Heart left ventricle (tissue), 16 donors: ENCODE measurements at regions not wholly inside any gene's neighbourhood (a gene's known extent, or its start where the extent isn't known, plus 50 kb on each side); places are given as distances from the start of the nearest gene placed in this dataset.

Source experiments
- ATAC-seq, 4 donors: fragments of 200-7000 bp; cut with Tn5 transposase; one replicate each; pipeline ENCODE4 v1.9.1; 2020 to 2022; ENCODE audit warnings: moderate library complexity in 4 of 4, mild to moderate bottlenecking in 3 of 4, moderate number of reproducible peaks in 1 of 4
- DNase-seq, 5 donors: peaks; one replicate each; pipeline ENCODE4 v3.0.0-alpha.2; 2020
- H3K27ac ChIP-seq, 12 donors: fragments of 200-600 bp; sonication (generic) in 4 of 12; one replicate each; pipeline versions ENCODE4 v1.5.0 to v1.8.0; 2016 to 2022; ENCODE audit warnings: mild to moderate bottlenecking in 2 of 12
- H3K27me3 ChIP-seq, 9 donors: fragments of 200-600 bp; sonication (generic) in 2 of 9; one replicate each; pipeline versions ENCODE4 v1.5.1 to v1.8.0; 2016 to 2022; ENCODE audit warnings: mild to moderate bottlenecking in 3 of 9
- H3K36me3 ChIP-seq, 9 donors: fragments of 200-600 bp; sonication (generic) in 2 of 9; one replicate each; pipeline versions ENCODE4 v1.5.0 to v1.8.0; 2018 to 2022; ENCODE audit warnings: mild to moderate bottlenecking in 2 of 9
- H3K4me1 ChIP-seq, 12 donors: fragments of 200-600 bp; sonication (generic) in 4 of 12; one replicate each; pipeline versions ENCODE4 v1.5.0 to v1.8.0; 2016 to 2022; ENCODE audit warnings: mild to moderate bottlenecking in 3 of 12
- H3K4me3 ChIP-seq, 12 donors: fragments of 200-600 bp; sonication (generic) in 4 of 12; one replicate each; pipeline versions ENCODE4 v1.5.0 to v1.8.0; 2017 to 2022; ENCODE audit warnings: mild to moderate bottlenecking in 9 of 12, moderate library complexity in 4 of 12
- H3K9me3 ChIP-seq, 12 donors: fragments of 200-600 bp; sonication (generic) in 4 of 12; one replicate each; pipeline versions ENCODE4 v1.5.0 to v1.8.0; 2016 to 2022; ENCODE audit warnings: mild to moderate bottlenecking in 1 of 12
- POLR2A ChIP-seq, 2 donors: fragments of 450-650 bp; IDR thresholded peaks; one replicate each; pipeline ENCODE4 v1.6.1; 2017; ENCODE audit warnings: antibody characterized with exemption in 2 of 2, mild to moderate bottlenecking in 2 of 2, moderate library complexity in 2 of 2
- WGBS, 4 donors: extraction: QIAGEN DNeasy Blood & Tissue Kit in 2 of 4; methylation state at CpG; one replicate each; pipeline versions ENCODE4 v1.1.5 to v1.1.7; 2013 to 2018; 5-methylcytosine and 5-hydroxymethylcytosine counted together
- intact Hi-C, 10 donors: fragments of 100-400 bp; cut with DNase I; formaldehyde crosslinking; loops; one replicate each; pipeline versions ENCODE4 v1.11.1 to v1.14.2; 2022
- TF ChIP-seq, protein P1 (sequence below), 12 donors: fragments of 200-600 bp; sonication (generic) in 4 of 12; IDR thresholded peaks; one replicate each; pipeline versions ENCODE4 v1.5.0 to v1.8.0; 2018 to 2022; ENCODE audit warnings: antibody characterized with exemption in 12 of 12, mild to moderate bottlenecking in 5 of 12
- donor health status: ischemic (EF 13 %, LVEDD 7.1; RV severe dilation, severe dysfunction).
- donor health status: healthy with polysubstance abuse.
- donor health status: DM: no; HTN: yes; CAD: no.
- donor health status: DM: no; HTN: no; CAD: no.
- donor health status: ischemic (EF 25% LVEDD 6.9; RV normal size, moderate dysfunction).
- donor health status: ischemic (EF 25% LVEDD 5.7; RV mildly dilated, moderate dysfunction).
- donor health status: healthy.
- donor health status: DM: yes; HTN: yes; CAD: no.
- donor health status: ischemic (EF 35%, LVEDD 5.7; RV mildly dilated, moderate dysfunction).
- donor health status: nonischemic (EF 11% LVEDD 7.7; RV severe dilation, severe dysfunction).
- donor health status: DM: yes; HTN: yes; CAD: no.
- donor health status: PGD.
- donor health status: ischemic (EF 29% LVEDD 5.4; RV normal size, mild dysfunction).
- donor health status: nonischemic (EF 23%, LVEDD 6.1; RV moderate dilation, normal function).

GRCh38 chr4:33369446-33369845, 2649.3 kb downstream of the PCDH7 start:
- H3K27ac ChIP-seq: no peak overlapping the region
- no peaks in the 10 kb centered on the region for H3K27me3 ChIP-seq
- 61 to 73% (median 63%) methylated on average over 3 of the region's 3 CpGs for WGBS, 4 donors
- ATAC-seq (no peak), DNase-seq (no peak)
- no peaks in the 10 kb centered on the region for H3K4me1 ChIP-seq
- peaks cover 0 to 18% (median 0%) of the 10 kb centered on the region in 12 donors for H3K9me3 ChIP-seq
- intact Hi-C loops: no loop called here
- TF ChIP-seq, protein P1, sequence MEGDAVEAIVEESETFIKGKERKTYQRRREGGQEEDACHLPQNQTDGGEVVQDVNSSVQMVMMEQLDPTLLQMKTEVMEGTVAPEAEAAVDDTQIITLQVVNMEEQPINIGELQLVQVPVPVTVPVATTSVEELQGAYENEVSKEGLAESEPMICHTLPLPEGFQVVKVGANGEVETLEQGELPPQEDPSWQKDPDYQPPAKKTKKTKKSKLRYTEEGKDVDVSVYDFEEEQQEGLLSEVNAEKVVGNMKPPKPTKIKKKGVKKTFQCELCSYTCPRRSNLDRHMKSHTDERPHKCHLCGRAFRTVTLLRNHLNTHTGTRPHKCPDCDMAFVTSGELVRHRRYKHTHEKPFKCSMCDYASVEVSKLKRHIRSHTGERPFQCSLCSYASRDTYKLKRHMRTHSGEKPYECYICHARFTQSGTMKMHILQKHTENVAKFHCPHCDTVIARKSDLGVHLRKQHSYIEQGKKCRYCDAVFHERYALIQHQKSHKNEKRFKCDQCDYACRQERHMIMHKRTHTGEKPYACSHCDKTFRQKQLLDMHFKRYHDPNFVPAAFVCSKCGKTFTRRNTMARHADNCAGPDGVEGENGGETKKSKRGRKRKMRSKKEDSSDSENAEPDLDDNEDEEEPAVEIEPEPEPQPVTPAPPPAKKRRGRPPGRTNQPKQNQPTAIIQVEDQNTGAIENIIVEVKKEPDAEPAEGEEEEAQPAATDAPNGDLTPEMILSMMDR (IDR thresholded peaks at IDR 0.05): no peak
- no peak for TF ChIP-seq POLR2A (IDR thresholded peaks at IDR 0.05)
- no peaks in the 10 kb centered on the region for H3K36me3 ChIP-seq
- no peak overlapping the region for H3K4me3 ChIP-seq

DNA sequence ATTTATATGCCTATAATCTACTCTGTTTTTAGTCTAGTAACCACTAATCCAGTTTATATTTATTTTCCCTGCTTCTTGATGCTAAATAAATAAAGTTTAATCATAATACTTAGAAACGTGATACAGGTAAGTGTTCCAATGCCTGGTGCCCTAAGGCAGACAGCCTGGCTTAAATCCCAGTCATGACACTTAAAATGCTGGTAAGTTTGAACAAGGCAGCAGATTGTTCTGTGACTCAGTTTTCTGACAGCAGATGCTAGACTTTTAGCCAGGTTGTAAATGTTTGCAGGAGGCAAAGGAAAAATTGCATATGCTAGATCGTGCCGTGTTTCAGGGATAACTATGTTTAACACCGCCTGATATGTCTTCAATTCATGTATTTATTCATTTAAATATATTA, 2661.6 kb downstream of the PCDH7 start:
- DNase-seq (no peak), ATAC-seq (no peak)
- TF ChIP-seq, protein P1 (IDR thresholded peaks at IDR 0.05): no peak
- no peak for TF ChIP-seq POLR2A (IDR thresholded peaks at IDR 0.05)
- Histone ChIP-seq H3K9me3 (peaks cover 0 to 33% (median 10%) of the 10 kb centered on the region in 12 donors), H3K27ac (no peak overlapping the region), H3K27me3 (no peaks in the 10 kb centered on the region), H3K36me3 (no peaks in the 10 kb centered on the region), H3K4me1 (no peaks in the 10 kb centered on the region), H3K4me3 (no peak overlapping the region)
- 74 to 79% (median 76%) methylated on average over 4 of the region's 4 CpGs for WGBS, 4 donors
- intact Hi-C loops: no loop called here

DNA sequence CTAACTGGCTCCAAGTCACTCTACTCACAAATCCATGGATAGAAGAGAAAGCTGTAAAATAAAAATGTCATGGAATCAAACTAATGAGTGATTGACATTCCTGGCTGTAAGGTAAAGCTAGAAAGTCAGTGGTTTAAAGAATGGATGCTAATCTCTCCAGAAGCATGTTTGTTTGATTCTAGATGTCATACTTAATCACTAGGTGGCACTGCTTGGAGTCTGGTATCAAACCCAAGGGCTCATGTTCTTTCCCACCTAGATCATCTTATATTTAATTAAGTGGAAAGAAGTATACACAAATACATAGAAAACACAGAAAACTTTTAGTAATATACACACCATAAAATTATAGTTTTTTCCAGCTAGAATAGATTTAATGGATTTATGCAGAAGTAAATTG, 2666.6 kb downstream of the PCDH7 start:
- no peak for DNase-seq
- ATAC-seq: no peak
- H3K27me3 ChIP-seq: no peaks in the 10 kb centered on the region
- H3K4me3 ChIP-seq: no peak overlapping the region
- TF ChIP-seq, protein P1 (IDR thresholded peaks at IDR 0.05): no peak
- no peak for TF ChIP-seq POLR2A (IDR thresholded peaks at IDR 0.05)
- no peak overlapping the region for H3K27ac ChIP-seq
- intact Hi-C loops: no loop called here
- H3K36me3 ChIP-seq: no peaks in the 10 kb centered on the region
- peaks cover 0 to 33% (median 10%) of the 10 kb centered on the region in 12 donors for H3K9me3 ChIP-seq
- no peaks in the 10 kb centered on the region for H3K4me1 ChIP-seq

GRCh38 chr4:33390976-33391375, 2670.8 kb downstream of the PCDH7 start:
- TF ChIP-seq, protein P1 (IDR thresholded peaks at IDR 0.05): no peak
- no peak for TF ChIP-seq POLR2A (IDR thresholded peaks at IDR 0.05)
- no peaks in the 10 kb centered on the region for H3K9me3 ChIP-seq

More at GRCh38 chr4:33390976-33391375, 2670.8 kb downstream of the PCDH7 start:
- intact Hi-C loops: no loop called here
- no peak for DNase-seq
- Histone ChIP-seq H3K4me3 (no peak overlapping the region), H3K36me3 (no peaks in the 10 kb centered on the region), H3K27me3 (no peaks in the 10 kb centered on the region), H3K27ac (no peak overlapping the region), H3K4me1 (no peaks in the 10 kb centered on the region)
- 61 to 67% (median 64%) methylated on average over 3 of the region's 3 CpGs for WGBS, 4 donors
- ATAC-seq: no peak
